Tibial nerve (tissue), 4 donors: ENCODE measurements at regions not wholly inside any gene's neighbourhood (a gene's known extent, or its start where the extent isn't known, plus 50 kb on each side); places are given as distances from the start of the nearest gene placed in this dataset.

Source experiments
- DNase-seq, 2 donors: peaks; one replicate each; pipeline ENCODE4 v3.0.0-alpha.2; 2019; ENCODE audit warnings: low spot score in 2 of 2
- H3K27ac ChIP-seq, 4 donors: fragments of 200-600 bp; sonication (generic) in 3 of 4; one replicate each; pipeline ENCODE4 v1.5.1; 2017 to 2019; ENCODE audit warnings: mild to moderate bottlenecking in 1 of 4
- H3K27me3 ChIP-seq, 2 donors: fragments of 200-600 bp; sonication (generic) in 1 of 2; one replicate each; pipeline versions ENCODE4 v1.5.1 to v1.6.0; 2017 to 2019
- H3K36me3 ChIP-seq, 3 donors: fragments of 200-600 bp; sonication (generic); one replicate each; pipeline ENCODE4 v1.5.1; 2018 to 2019
- H3K4me1 ChIP-seq, 4 donors: fragments of 200-600 bp; sonication (generic) in 3 of 4; one replicate each; pipeline ENCODE4 v1.5.1; 2017 to 2019
- H3K4me3 ChIP-seq, 4 donors: fragments of 200-600 bp; sonication (generic) in 3 of 4; one replicate each; pipeline ENCODE4 v1.5.1; 2017 to 2019; ENCODE audit warnings: mild to moderate bottlenecking in 1 of 4, moderate library complexity in 1 of 4
- H3K9me3 ChIP-seq, 4 donors: fragments of 200-600 bp; sonication (generic) in 3 of 4; one replicate each; pipeline ENCODE4 v1.5.1; 2017 to 2019
- CTCF ChIP-seq, 5 experiments: fragments of 200-600 bp in 3 of 5; fragments of 450-650 bp in 2 of 5; sonication (generic) in 3 of 5; IDR thresholded peaks; one replicate each; pipeline ENCODE4 v1.5.1; 2016 to 2019; ENCODE audit warnings: antibody characterized with exemption in 5 of 5, mild to moderate bottlenecking in 3 of 5, moderate library complexity in 2 of 5
- EP300 ChIP-seq, 2 donors: sonication (generic); formaldehyde crosslinking; IDR thresholded peaks; one replicate each; pipeline ENCODE4 v1.6.1; 2017; ENCODE audit warnings: antibody characterized with exemption in 2 of 2, mild to moderate bottlenecking in 1 of 2
- POLR2A ChIP-seq, 2 donors: fragments of 450-650 bp; IDR thresholded peaks; one replicate each; pipeline ENCODE4 v1.6.1; 2017; ENCODE audit warnings: antibody characterized with exemption in 2 of 2, mild to moderate bottlenecking in 2 of 2, moderate library complexity in 2 of 2
- WGBS, 2 donors: methylation state at CpG; one replicate each; pipeline ENCODE4 v1.1.5; 2018; 5-methylcytosine and 5-hydroxymethylcytosine counted together

- Histone ChIP-seq H3K4me3 (peak overlapping the region in 1 of 4 donors; percentile 25), H3K27ac (no peak overlapping the region), H3K4me1 (peaks cover 0 to 11% (median 3%) of the 10 kb centered on the region in 4 donors), H3K36me3 (no peaks in the 10 kb centered on the region), H3K9me3 (peaks cover 0 to 12% (median 0%) of the 10 kb centered on the region in 4 donors), H3K27me3 (peaks cover 0 to 6% of the 10 kb centered on the region in 2 donors)
- no peak for TF ChIP-seq CTCF (IDR thresholded peaks at IDR 0.05)
- no peak for TF ChIP-seq EP300 (IDR thresholded peaks at IDR 0.05)
- TF ChIP-seq POLR2A (IDR thresholded peaks at IDR 0.05), result no peak
- 16 to 19% methylated on average over 34 to 40 of the region's 42 CpGs for WGBS, 2 donors
- DNase-seq, result no peak
Measured at GRCh38 chr9:89234205-89235067, 55.8 kb upstream of the SHC3 start.

- Histone ChIP-seq H3K9me3 (no peaks in the 10 kb centered on the region), H3K36me3 (no peaks in the 10 kb centered on the region), H3K27ac (no peak overlapping the region), H3K4me3 (no peak overlapping the region), H3K27me3 (peaks cover 0 to 6% of the 10 kb centered on the region in 2 donors), H3K4me1 (peaks cover 0 to 11% (median 3%) of the 10 kb centered on the region in 4 donors)
- no peak for TF ChIP-seq CTCF (IDR thresholded peaks at IDR 0.05)
- no peak for TF ChIP-seq POLR2A (IDR thresholded peaks at IDR 0.05)
- TF ChIP-seq EP300 (IDR thresholded peaks at IDR 0.05), result no peak
- DNase-seq, result no peak
- 68 to 71% methylated on average over 6 of the region's 6 CpGs for WGBS, 2 donors
Measured at GRCh38 chr9:89236955-89237573, 58.4 kb upstream of the SHC3 start.

GRCh38 chr9:89238424-89238823, 59.8 kb upstream of the SHC3 start:
- DNase-seq, result no peak
- H3K27me3 ChIP-seq, result peaks cover 0 to 6% of the 10 kb centered on the region in 2 donors
- H3K9me3 ChIP-seq, result no peaks in the 10 kb centered on the region
- WGBS, 2 donors, result 92 to 95% methylated on average over 3 of the region's 3 CpGs
- TF ChIP-seq EP300 (IDR thresholded peaks at IDR 0.05), result no peak
- no peak for TF ChIP-seq POLR2A (IDR thresholded peaks at IDR 0.05)
- TF ChIP-seq CTCF (IDR thresholded peaks at IDR 0.05), result no peak
- H3K4me3 ChIP-seq, result no peak overlapping the region
- peaks cover 0 to 11% (median 3%) of the 10 kb centered on the region in 4 donors for H3K4me1 ChIP-seq
- no peaks in the 10 kb centered on the region for H3K36me3 ChIP-seq
- H3K27ac ChIP-seq, result no peak overlapping the region

- DNase-seq, result no peak
- Histone ChIP-seq H3K4me3 (no peak overlapping the region), H3K27ac (no peak overlapping the region), H3K36me3 (no peaks in the 10 kb centered on the region), H3K4me1 (peaks cover 0 to 6% (median 1%) of the 10 kb centered on the region in 4 donors), H3K27me3 (no peaks in the 10 kb centered on the region), H3K9me3 (no peaks in the 10 kb centered on the region)
- 66 to 68% methylated on average over 8 of the region's 8 CpGs for WGBS, 2 donors
- TF ChIP-seq EP300 (IDR thresholded peaks at IDR 0.05) (no peak), POLR2A (IDR thresholded peaks at IDR 0.05) (no peak), CTCF (IDR thresholded peaks at IDR 0.05) (no peak)
Measured at GRCh38 chr9:89243296-89244061, 64.9 kb upstream of the SHC3 start.
